Smooth muscle cell (in vitro differentiated cells): ENCODE measurements at regions not wholly inside any gene's neighbourhood (a gene's known extent, or its start where the extent isn't known, plus 50 kb on each side); places are given as distances from the start of the nearest gene placed in this dataset.

Experiments used
- DNase-seq: peaks from one replicate; lab custom pipeline; 2025; ENCODE audit not compliant: unreplicated experiment; lab: John Stamatoyannopoulos, UW
- H2AFZ ChIP-seq: fragments of 200-600 bp; sonication (generic); 2 replicates; pipeline ENCODE4 v1.6.0; 2016; ENCODE audit warnings: antibody characterized with exemption, low read depth, mild to moderate bottlenecking
- H3F3A ChIP-seq: fragments of 200-600 bp; sonication (generic); 2 replicates; pipeline ENCODE4 v1.6.0; 2017; ENCODE audit warnings: antibody characterized with exemption, low read depth
- H3K27ac ChIP-seq: fragments of 200-600 bp; sonication (generic); 2 replicates; pipeline ENCODE4 v1.5.1; 2016; ENCODE audit warnings: low read depth, mild to moderate bottlenecking
- H3K27me3 ChIP-seq: fragments of 200-600 bp; sonication (generic); 2 replicates; pipeline ENCODE4 v1.6.1; 2016; ENCODE audit warnings: low read depth, mild to moderate bottlenecking
- H3K36me3 ChIP-seq: fragments of 200-600 bp; sonication (generic); 2 replicates; pipeline ENCODE4 v1.5.1; 2016; ENCODE audit warnings: low read depth
- H3K4me1 ChIP-seq: fragments of 200-600 bp; sonication (generic); 2 replicates; pipeline ENCODE4 v1.5.1; 2016; ENCODE audit warnings: low read depth
- H3K4me2 ChIP-seq: fragments of 200-600 bp; sonication (generic); 2 replicates; pipeline ENCODE4 v1.6.0; 2016; ENCODE audit warnings: mild to moderate bottlenecking
- H3K4me3 ChIP-seq: fragments of 200-600 bp; sonication (generic); 2 replicates; pipeline ENCODE4 v1.5.1; 2016; ENCODE audit warnings: mild to moderate bottlenecking
- H3K79me2 ChIP-seq: fragments of 200-600 bp; sonication (generic); 2 replicates; pipeline ENCODE4 v1.6.0; 2016; ENCODE audit warnings: low read depth, mild to moderate bottlenecking
- H3K9ac ChIP-seq: fragments of 200-600 bp; sonication (generic); 2 replicates; pipeline ENCODE4 v1.6.0; 2016; ENCODE audit warnings: low read depth
- H3K9me3 ChIP-seq: fragments of 200-600 bp; sonication (generic); replicated peaks from 2 replicates; pipeline ENCODE4 v1.5.1; 2016; ENCODE audit warnings: low read depth
- H4K20me1 ChIP-seq: fragments of 200-600 bp; sonication (generic); 2 replicates; pipeline ENCODE4 v1.6.0; 2016; ENCODE audit warnings: low read depth
- CTCF ChIP-seq: fragments of 200-600 bp; sonication (generic); IDR thresholded peaks from 2 replicates; pipeline ENCODE4 v1.5.1; 2017; ENCODE audit warnings: borderline replicate concordance, mild to moderate bottlenecking, antibody characterized with exemption; ENCODE audit not compliant: insufficient read depth, poor library complexity, severe bottlenecking
- WGBS: methylation state at CpG from one replicate; pipeline ENCODE4 v1.1.7; 2016; ENCODE audit warnings: low lambda C conversion rate; 5-methylcytosine and 5-hydroxymethylcytosine counted together

DNA sequence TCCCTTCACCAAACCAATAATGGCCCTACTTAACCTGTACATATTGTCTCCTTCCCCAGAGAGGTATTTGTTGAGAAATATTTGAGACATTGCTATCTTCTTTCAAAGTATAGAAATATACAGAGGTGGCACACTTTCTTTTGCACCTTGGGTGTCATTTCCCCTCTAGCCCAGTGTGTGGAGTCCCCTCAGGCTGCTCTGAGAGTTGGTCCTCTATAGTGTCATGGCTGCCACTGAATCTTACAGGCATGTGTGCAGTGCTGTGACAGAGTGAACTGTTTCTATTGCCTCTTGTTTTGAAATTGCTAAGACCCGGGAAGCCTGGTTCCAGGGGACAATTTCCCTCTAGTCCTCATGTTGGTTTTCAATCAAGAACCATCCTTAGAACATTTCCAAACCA is 140.2 kb upstream of the KCNJ6 start:
- TF ChIP-seq CTCF, result no peak
- Histone ChIP-seq H3K4me1 (no peaks in the 10 kb centered on the region), H3K4me2 (no peak overlapping the region), H3K4me3 (no peak overlapping the region), H3F3A (no peaks in the 10 kb centered on the region), H2AFZ (no peak overlapping the region), H3K9ac (no peak overlapping the region), H3K9me3 (no peaks in the 10 kb centered on the region), H3K36me3 (no peaks in the 10 kb centered on the region), H3K27ac (no peak overlapping the region), H3K27me3 (no peaks in the 10 kb centered on the region), H4K20me1 (no peaks in the 10 kb centered on the region), H3K79me2 (no peaks in the 10 kb centered on the region)
- WGBS, result 85% methylated on average over 1 of the region's 1 CpG
- no peak for DNase-seq

DNA sequence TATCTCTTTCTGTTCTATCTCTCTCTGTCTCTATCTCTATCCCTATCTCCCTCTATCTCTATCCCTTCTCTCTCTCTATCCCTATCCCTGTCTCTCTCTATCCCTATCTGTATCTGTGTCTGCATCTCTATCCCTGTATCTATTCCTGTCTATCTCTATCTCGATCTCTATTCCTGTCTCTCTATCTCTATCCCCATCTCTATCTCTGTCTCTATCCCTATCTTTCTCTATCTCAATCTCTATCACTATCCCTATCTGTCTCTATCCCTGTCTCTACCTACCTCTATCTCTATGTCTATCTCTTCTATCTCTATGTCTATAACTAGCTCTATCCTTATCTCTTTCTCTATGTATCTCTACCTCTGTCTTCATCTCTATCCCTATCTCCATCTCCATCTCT is 141.4 kb upstream of the KCNJ6 start:
- H3K27me3 ChIP-seq, result no peaks in the 10 kb centered on the region
- DNase-seq, result no peak
- H3K9ac ChIP-seq, result no peak overlapping the region
- H2AFZ ChIP-seq, result no peak overlapping the region
- no peaks in the 10 kb centered on the region for H3F3A ChIP-seq
- H3K9me3 ChIP-seq, result no peaks in the 10 kb centered on the region
- H3K4me3 ChIP-seq, result no peak overlapping the region
- H3K36me3 ChIP-seq, result no peaks in the 10 kb centered on the region
- no peak for TF ChIP-seq CTCF
- H3K79me2 ChIP-seq, result no peaks in the 10 kb centered on the region
- no peak overlapping the region for H3K27ac ChIP-seq
- no peaks in the 10 kb centered on the region for H3K4me1 ChIP-seq
- no peak overlapping the region for H3K4me2 ChIP-seq
- 85% methylated on average over 1 of the region's 1 CpG for WGBS
- H4K20me1 ChIP-seq, result no peaks in the 10 kb centered on the region

DNA sequence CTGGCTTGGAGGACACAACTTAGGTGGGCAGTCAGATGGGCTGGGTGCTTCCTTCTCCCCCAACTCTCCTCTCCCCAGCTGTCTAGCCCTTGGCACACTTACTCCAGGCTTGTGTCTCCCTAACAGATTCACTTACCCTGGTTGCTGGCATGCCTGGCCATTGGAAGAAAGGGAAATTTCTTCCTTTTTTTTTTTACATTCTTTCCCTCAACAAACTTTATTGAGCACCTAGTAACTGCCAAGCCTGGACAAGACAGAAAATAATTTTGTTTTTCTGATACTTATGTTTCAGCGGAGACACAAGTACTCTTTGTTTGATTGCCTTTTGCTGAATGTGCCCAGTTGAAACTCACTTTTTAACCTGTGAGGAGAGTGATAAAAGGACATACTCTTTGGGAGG is 144.3 kb upstream of the KCNJ6 start:
- DNase-seq, result no peak
- H3K79me2 ChIP-seq, result no peaks in the 10 kb centered on the region
- no peaks in the 10 kb centered on the region for H3K4me1 ChIP-seq
- H3K27me3 ChIP-seq, result no peaks in the 10 kb centered on the region
- H4K20me1 ChIP-seq, result no peaks in the 10 kb centered on the region
- no peak overlapping the region for H3K4me3 ChIP-seq
- 97% methylated on average over 1 of the region's 1 CpG for WGBS
- no peaks in the 10 kb centered on the region for H3K9me3 ChIP-seq
- no peaks in the 10 kb centered on the region for H3K36me3 ChIP-seq
- no peaks in the 10 kb centered on the region for H3F3A ChIP-seq
- H3K4me2 ChIP-seq, result no peak overlapping the region
- no peak overlapping the region for H3K9ac ChIP-seq
- TF ChIP-seq CTCF, result no peak
- no peak overlapping the region for H2AFZ ChIP-seq
- H3K27ac ChIP-seq, result no peak overlapping the region

DNA sequence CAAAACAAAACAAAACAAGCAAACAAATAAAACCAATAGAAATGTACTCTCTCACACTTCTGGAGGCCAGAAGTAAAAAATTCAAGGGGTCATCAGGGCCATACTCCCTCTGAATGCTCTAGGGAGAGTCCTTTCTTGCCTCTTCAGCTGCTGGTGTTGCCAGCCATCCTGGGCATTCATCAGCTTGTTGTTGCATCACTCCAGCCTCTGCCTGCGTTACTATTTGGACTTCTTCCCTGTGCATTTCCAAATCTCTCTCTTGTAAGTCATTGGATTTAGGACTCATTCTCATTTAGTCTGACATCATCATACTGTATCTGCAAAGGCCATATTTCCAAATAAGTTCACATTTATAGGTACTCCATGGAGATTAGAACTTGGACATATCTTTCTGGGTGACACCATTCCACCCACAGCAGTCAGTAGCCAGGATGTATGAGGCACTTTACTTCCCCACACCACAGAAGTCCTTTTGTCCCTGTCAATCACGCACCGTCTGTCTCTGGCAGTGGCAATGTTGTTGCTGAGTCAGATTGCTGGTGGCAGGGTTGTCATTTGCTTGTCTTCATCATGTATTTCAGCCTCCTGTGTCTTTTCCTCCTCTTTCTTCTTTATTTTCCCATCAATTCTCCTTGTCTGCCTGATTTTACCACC is 151.0 kb upstream of the KCNJ6 start:
- Histone ChIP-seq H3K9ac (no peak overlapping the region), H3K4me2 (no peak overlapping the region), H4K20me1 (no peaks in the 10 kb centered on the region), H3F3A (no peaks in the 10 kb centered on the region), H3K4me3 (no peak overlapping the region), H3K4me1 (no peaks in the 10 kb centered on the region), H3K27me3 (no peaks in the 10 kb centered on the region), H2AFZ (no peak overlapping the region), H3K9me3 (no peaks in the 10 kb centered on the region), H3K27ac (no peak overlapping the region), H3K36me3 (no peaks in the 10 kb centered on the region), H3K79me2 (no peaks in the 10 kb centered on the region)
- no peak for TF ChIP-seq CTCF
- 85% methylated on average over 3 of the region's 3 CpGs for WGBS
- DNase-seq, result no peak
